ENCODE measurements at regions not wholly inside any gene's neighbourhood (a gene's known extent, or its start where the extent isn't known, plus 50 kb on each side); places are given as distances from the start of the nearest gene placed in this dataset.

- no peak for DNase-seq
These were observed 115.5 kb downstream of the PAPOLA start for GRCh38 chr14:96617635-96618034.

- DNase-seq, result no peak
These were observed 120.7 kb downstream of the PAPOLA start for GRCh38 chr14:96622926-96623325.

GRCh38 chr14:96623676-96624484 is 121.7 kb downstream of the PAPOLA start:
- no peak for DNase-seq

GRCh38 chr14:96624661-96625425 is 122.7 kb downstream of the PAPOLA start:
- DNase-seq, result no peak

- DNase-seq, result no peak
These were observed 123.3 kb downstream of the PAPOLA start for GRCh38 chr14:96625426-96625985.

GRCh38 chr14:96626121-96626768 is 124.1 kb downstream of the PAPOLA start:
- no peak for DNase-seq

GRCh38 chr14:96626916-96627315 is 124.7 kb downstream of the PAPOLA start:
- DNase-seq, result no peak

- DNase-seq, result no peak
These were observed 125.2 kb downstream of the PAPOLA start for GRCh38 chr14:96627386-96627785.

- no peak for DNase-seq
These were observed 125.9 kb downstream of the PAPOLA start for GRCh38 chr14:96627811-96628775.

- DNase-seq, result no peak
These were observed 126.9 kb downstream of the PAPOLA start for GRCh38 chr14:96629082-96629481.

GRCh38 chr14:96629558-96630222 is 127.5 kb downstream of the PAPOLA start:
- no peak for DNase-seq

GRCh38 chr14:96630281-96630680 is 128.1 kb downstream of the PAPOLA start:
- no peak for DNase-seq

- no peak for DNase-seq
These were observed 128.8 kb downstream of the PAPOLA start for GRCh38 chr14:96631030-96631429.

- DNase-seq, result no peak
These were observed 129.6 kb downstream of the PAPOLA start for GRCh38 chr14:96631621-96632362.

GRCh38 chr14:96632363-96632758 is 130.2 kb downstream of the PAPOLA start:
- no peak for DNase-seq

GRCh38 chr14:96633096-96633495 is 130.9 kb downstream of the PAPOLA start:
- DNase-seq, result no peak

- no peak for DNase-seq
These were observed 132.3 kb downstream of the PAPOLA start for GRCh38 chr14:96634481-96634880.

- no peak for DNase-seq
These were observed 132.7 kb downstream of the PAPOLA start for GRCh38 chr14:96634896-96635295.

GRCh38 chr14:96635850-96636249 is 133.7 kb downstream of the PAPOLA start:
- DNase-seq, result no peak

- no peak for DNase-seq
These were observed 135.3 kb downstream of the PAPOLA start for GRCh38 chr14:96637521-96637920.
